Forelimb muscle (tissue), 1 donor: ENCODE measurements at regions not wholly inside any gene's neighbourhood (a gene's known extent, or its start where the extent isn't known, plus 50 kb on each side); places are given as distances from the start of the nearest gene placed in this dataset.

Experiments used
- DNase-seq: peaks from one replicate; pipeline ENCODE4 v3.0.0-alpha.2; 2013; ENCODE audit warnings: low read depth

DNA sequence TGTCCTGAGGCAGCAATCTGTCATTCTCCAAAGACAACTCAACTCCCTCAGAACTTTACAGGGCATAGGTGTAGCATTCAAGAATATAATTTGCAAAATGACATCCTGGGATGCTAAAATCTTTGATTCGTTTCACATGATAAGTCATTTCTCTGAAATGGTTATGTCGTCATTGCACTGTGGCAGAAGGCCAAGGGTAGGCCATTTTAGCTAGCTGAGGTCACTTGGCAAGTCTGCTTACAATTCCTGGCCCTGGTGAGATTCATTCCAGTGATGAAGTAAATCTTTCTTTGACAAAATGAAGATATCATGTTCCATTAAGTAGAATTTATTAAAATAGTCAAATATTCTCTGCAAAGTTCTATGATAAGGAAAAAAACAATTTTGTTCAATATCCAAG is 1410.3 kb upstream of the LRRTM1 start:
- DNase-seq: no peak

DNA sequence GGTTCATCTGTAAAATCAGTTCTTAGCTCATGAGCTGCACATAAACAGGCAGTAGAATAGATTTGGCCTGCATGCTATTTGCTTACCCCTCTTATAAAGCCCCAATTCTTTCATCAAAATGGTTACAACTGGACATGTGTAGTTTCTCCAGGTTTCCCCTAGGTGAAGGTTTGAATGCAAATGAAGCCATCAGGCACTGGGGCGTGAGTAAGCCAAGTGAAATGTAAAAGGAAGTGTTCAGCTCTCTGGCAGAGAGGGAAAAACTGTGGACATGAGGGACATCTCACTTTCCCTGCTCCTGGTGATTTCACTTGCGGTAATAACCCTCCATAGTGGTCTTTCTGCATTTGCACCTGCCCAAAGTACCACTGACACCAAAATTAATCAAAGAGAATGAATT is 1402.3 kb upstream of the LRRTM1 start:
- DNase-seq: no peak

DNA sequence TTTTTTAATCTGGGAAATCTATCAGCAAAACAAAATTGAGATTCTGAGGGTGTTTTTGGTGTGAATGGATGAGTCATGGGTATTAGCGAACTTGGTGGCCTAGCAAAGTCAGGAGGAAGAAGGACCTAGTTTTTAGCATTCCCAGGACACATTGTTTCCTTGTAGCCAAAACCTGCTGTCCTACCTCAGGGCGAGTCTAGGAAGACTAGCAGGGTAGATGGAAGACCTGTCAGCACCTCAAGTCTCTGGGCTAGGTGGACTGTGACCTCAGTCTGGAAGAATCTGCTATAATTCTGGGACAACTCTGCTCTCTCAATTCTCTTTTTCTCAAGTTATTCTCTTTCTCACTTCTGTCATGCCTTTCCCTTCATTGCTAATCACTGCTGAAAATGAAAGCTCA is 1399.3 kb upstream of the LRRTM1 start:
- no peak for DNase-seq

DNA sequence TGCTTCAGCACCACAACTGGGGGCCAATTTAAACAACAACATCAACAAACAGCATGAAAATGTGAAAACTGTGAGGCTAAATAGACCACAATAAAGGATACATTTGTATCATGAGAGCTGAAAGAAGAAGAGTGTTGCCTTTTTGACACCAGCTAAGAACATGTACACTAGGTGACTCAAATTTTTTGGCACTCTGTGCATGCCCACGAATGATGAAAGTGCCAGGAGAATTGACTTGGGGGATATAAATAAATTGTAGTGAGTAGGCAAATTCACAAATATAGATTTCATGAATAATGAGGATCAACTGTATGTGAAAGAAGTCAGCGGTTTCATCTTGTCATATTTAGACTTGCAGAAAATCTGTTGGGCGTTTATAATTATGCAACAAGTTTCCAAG is 1388.0 kb upstream of the LRRTM1 start:
- no peak for DNase-seq

DNA sequence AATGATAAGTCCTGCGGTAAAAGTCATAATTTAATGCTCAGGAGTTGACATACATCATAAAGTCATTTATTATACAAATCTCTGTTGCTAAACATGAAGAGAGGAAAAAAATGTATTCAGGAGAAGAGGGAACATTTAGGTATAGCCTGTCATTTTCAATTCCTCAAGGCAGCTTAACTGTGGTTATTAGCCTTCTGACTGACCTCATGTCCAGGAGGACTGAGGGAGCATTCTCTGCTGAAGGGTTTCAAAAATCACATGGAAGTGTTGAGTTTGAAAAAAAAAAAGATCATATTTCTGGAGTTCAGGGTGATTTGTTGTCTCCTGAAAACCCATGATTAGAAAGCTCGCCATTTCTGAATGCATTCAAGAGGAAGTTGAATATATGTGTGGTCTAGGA is 1371.1 kb upstream of the LRRTM1 start:
- DNase-seq: no peak

DNA sequence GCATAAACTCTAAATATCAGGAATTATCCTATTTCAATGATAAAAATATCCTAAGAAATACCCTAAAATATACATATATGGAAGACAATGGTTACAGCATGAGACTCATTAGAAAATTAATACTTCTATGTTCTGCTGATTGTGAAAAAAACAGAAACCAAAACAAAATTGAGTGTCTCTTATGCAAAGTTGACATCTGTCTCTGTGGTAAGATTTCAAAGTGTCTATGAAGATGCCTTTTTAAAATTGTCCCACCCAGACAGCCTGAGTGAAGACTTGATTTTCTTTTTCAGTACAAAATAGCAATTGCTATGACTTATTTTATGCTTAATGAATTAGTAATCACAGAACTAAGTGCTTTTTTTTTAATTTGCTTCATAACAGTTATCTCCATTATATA is 1368.4 kb upstream of the LRRTM1 start:
- no peak for DNase-seq

DNA sequence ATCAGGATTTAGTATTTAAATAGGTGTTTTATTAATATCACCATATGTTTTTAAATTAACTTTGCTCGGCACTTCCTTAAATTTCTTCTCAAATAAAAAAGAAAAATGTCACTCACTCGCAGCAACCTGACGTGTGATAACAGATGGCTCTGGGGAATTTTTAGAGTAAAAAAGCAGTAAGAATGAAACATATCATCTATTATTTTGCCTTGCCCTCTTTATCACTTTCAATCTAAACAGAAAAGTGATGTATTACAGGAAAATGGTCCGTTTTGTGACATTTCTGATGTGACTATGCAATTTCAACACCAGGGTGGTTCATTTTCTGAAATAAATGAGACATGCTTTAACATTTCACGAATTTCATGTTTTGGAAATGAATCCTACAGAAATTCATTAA is 1368.0 kb upstream of the LRRTM1 start:
- DNase-seq: no peak

DNA sequence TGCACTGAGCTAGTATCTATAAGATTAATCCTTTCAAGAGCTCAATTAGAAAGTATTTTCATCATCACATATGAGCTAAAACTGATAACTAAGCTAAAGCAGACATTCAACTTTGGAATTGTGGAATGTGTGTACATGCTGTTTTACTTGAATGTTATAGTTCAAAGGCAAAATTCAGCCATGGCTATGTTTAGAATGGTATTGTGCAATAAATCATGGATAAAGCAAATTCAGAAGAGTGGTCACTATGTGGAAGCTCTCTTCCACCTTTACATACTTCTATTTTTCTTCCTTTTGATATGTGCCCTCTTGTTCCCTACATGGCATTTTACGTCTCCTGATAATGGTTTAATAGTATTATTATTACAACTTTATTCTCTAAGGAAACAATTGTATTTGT is 1366.3 kb upstream of the LRRTM1 start:
- DNase-seq: no peak

DNA sequence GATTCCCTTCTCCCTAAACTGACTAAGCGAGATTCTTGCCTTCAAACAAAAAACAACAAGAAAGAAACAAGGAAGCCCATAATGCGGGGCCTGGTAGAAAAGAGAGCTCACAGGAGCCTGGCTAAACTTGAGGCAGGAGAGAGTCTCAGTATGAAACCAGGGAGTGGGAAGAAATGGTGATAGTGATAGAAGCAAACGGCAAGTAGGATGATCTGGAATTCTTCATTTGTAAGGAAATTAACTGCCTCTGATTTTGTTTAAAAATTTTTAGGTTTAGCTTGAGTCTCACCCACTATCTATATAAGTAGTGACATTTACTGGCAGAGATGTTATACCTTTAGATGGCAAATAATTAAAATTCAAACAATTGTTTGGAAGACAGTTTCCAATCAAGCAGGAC is 1356.5 kb upstream of the LRRTM1 start:
- no peak for DNase-seq

DNA sequence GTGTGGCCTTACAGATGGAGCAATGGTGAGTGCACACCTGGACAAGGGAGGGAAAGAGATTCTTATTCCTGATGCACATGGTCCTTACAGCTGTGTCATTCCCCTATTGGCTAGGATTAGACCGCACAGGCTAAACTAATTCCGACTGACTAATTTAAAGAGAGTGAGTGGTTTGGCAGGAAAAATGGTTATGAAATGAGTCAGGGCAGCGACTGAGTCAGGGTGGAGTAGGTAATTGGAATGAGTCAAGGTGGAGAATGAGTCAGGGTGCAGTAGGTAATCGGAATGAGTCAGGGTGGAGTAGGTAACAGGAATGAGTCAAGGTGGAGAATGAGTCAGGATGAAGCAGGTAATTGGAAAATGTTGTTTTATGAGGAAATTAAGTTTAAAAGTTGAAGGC is 1353.7 kb upstream of the LRRTM1 start:
- no peak for DNase-seq

DNA sequence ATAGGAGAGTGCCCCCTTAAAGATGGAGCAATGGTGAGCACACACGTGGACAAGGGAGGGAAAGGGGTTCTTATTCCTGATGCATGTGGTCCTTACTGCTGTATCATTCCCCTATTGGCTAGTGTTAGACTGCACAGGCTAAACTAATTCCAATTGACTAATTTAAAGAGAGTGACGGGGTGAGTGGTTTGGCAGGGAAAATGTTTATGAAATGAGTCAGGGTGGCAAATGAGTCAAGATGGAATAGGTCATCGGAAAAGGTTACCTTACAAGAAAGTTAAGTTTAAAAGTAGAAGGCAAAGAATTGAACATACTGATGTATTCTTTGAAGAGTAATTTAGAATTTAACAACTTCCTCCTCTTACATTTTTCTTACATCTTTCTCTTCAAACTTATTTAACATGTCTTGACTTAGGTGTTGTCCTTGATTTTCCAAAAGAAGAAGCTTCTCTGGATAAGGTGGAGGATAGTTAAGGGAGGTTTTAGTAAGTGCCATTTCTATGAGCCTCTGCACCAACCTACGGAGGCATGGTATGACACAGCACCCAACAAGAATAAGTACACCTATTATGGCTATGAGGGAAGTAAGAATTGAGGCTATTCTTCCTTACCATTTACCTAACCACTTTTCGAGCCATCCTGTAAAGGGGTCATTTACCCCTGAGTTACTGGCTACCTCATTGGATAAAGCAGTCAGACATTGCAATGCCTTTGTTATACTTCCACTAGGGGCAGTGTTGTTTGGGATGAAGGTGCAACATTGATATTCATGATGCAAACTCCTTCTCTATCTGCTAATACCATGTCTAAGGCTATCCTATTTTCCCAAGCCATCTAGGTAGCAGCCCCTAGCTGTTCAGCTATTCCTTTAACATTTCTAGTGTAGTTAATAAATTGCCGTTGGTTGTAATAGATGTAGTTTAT is 1345.8 kb upstream of the LRRTM1 start:
- no peak for DNase-seq

DNA sequence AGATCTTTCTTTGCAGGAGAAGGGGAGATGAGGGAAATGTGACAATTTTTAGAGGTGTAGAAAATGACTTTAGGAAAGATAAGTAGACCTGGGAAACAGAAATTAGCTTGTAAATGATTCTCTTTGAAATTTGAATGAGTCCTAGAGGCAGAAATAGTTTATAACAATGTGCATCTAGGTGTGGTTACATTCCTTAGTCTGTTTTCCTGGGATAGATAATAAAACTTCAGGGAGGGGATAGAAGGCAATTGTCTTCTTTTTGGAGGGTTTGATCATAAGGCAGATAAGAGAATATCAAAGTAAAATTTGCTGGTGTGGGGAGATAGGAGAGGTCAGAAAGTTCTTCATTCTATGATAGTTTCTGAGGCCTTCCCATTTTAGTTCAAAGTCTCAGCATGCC is 1344.3 kb upstream of the LRRTM1 start:
- no peak for DNase-seq

DNA sequence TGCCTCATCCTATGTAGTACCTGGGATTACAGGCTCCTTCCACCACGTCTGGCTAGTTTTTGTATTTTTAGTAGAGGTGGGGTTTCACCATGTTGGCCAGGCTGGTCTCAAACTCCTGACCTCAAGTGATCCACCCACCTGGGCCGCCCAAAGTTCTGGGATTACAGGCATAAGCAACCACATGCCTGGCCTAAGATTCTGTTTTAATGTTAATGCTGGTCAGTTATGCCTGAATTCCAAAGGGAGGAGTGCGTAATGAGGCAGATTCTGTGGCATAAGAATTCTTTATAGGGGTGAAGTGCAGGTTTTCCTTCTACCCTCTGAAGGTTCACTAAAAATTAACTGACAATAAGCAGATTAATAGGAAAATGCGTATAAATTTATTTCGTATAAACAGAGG is 1343.8 kb upstream of the LRRTM1 start:
- DNase-seq: no peak

DNA sequence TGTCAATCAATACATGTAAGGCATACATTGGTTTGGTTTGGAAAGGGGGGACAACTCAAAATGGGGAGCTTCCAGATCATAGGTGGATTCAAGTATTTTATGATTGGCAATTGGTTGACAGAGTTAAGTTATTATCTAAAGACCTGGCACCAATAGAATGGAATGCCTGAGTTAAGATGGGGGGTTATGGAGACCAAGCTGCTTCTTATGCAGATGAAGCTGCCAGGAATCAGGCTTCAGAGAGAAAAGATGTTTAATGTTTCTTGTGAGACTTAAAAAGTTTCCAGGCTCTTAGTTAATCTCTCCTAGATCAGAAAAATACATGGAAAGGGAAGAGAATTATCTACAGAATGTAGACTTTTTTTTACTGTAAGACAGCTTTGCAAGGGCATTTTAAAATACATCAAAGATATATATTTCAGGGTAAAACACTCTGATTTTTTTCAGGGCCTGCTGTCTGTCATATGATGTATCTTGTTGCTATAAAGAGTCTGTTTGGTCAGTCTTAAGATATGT is 1343.2 kb upstream of the LRRTM1 start:
- no peak for DNase-seq

DNA sequence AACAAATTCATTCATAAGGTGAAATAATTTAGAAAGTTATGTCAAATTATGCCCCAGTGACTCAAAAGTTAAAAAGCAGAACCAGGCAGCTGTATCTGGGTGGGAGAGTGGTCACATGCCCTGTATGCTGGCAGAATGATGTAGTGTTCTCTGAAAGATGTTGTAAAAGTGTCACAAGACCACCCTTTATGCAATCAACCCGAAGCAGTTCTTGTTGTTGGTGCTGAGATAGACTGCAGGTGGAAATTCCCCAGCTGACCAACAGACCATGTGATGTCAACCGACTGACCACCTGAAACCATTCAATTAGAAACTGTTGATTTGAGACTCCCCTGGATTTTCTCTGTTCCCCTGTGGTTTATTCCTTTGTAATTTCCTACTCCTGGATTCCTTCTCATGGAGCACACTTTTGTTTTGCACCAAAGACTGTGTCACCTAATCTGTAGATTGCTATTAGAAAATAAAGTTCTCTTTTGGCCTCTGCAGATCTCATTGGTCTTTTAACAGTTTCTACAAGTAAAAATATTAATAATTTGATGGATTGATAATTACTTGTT is 1341.3 kb upstream of the LRRTM1 start:
- DNase-seq: no peak

DNA sequence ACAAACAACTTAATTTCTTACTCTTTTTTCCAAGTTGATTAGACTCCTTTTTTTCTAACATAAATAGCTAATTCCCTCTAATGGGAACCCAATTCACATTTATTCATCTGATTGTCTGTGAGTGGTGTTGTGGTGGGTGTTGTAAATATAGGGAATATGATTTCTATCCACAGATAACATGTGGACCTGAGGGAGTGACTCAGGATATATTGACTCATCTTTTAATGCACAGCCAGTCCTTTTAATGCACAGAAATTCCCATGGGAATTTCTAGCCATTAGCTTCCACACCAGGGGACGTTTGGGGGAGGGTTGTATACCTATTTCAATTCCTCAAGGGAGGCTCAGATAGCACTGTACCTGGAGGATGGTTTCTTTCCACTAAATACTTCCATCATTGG is 1339.6 kb upstream of the LRRTM1 start:
- no peak for DNase-seq

DNA sequence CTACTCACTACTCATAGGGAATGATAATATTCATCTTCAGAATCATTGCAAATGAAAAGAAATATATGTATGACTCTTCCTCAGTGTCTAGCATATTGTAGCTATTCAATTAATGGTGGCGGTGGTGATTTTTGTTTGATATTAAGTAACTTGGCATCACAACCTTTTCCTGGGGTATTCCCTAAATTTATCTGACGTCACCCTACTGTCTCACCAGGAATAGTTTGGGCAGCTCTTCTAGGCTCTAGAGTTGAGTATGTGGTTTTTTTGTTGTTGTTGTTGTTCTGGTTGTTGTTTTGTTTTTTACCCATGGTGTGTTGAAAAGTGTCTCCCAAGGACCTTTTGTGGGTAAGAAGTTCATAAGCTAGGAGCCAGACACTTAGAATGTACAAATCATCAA is 1320.3 kb upstream of the LRRTM1 start:
- no peak for DNase-seq

DNA sequence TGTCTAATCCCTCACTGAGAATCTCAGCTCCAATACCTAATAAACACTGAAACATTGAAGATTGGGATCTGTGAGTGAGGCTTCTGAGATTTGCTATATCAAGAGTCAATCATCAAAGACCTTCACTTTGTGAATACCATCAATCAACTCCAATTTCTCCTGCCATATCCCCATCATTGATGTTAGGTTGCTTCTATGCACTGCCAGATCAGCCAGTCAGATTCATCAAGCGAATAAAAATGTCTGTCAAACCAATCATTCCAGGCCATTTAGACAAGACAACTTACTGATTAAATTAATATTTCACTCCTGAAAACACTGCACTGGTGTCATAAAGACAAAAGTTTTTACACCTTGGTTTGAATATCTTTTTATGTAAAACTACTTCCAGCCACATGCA is 1295.5 kb upstream of the LRRTM1 start:
- no peak for DNase-seq

DNA sequence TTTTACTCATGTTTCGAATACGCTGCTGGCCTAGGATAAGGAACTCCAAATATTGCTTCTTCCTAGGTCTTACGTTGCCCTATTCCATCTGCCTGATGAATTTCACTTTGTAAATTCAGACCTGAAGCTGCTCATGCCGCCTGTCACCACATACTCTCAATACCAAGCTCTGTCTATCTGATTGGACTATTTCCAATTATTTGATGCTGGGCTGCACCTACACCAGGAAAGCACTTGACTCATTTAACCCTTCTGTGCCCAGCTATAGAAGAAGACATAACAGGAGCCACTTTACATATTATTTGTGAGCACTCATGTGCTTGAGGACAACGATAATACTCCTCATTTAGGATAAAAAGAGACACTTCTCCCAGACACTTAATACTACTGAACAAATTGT is 1293.9 kb upstream of the LRRTM1 start:
- DNase-seq: no peak

DNA sequence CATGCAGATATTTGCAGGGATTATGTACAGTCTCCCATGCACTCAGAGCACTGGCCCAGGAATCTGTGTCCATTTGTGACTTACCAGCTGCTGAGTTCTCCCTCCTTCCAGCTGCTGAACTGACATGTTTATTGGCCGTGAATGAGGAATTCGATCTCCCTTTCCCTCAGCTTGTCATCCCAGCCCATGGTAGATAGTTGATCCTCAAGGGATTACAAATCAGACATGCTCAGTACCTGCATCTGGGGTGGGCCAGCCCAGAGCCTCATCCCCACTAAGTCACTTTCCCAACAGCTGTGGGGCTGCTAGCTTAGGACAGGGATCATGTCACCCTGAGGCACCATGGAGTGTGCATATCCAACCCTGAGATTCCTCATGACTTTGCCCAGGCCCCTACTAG is 1284.9 kb upstream of the LRRTM1 start:
- DNase-seq: no peak

DNA sequence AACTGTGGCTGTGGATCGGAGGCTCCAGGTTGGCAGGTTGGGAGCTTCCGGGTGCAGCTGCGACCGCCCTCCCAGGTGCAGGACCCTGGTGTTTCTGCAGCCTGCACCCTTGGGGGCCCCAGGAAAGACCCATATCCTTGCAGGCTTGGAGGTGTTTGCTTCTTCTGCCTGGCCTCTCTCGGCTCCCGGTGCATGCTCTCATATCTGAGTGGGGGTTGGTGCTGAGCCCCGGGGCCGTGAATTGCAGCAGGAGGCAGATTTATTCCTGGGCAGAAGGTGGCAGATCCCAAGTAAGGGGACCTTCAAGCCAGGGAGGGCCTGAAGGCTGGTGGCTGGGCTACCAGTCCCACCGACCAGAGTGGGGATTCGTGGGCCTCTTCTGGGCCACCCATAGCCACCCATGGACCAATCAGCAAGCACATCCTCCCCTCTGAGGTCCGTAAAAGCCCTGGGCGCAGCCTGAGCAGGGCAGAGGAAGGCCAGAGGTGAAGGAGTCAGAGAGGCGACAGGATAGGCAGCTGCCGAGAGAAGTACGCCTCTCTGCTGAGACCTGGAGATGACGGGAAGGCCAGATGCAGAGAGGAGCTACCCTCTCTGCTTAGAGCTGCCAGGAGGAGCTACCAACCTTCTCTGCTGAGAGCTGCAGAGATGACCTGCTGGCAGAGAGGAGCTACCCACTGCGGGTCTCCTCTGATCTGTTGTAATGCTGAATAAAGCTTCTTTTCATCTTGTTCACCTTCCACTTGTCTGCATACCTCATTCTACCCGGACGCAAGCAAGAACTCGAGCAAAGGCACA is 1279.0 kb upstream of the LRRTM1 start:
- DNase-seq: no peak

DNA sequence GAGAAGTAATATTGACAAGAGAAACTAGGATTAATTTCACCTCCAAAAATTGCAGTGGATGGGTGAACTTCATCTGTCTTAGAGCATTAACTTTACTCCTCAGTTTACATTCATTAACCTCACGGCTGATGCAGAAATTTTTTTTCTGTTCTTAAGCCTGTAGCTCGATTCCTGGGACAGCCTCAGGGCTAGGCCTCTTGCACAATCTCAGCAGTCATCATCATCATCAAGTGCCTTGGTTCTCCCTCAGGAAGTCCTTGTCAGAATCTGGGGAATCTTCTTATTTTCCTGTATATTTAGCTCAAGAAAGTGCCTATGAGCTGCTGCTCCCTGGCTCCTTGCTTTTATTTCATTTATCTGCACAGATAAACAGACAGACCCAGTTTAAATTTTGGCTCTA is 1272.2 kb upstream of the LRRTM1 start:
- no peak for DNase-seq
